Astrocyte (in vitro differentiated cells and primary cell): ENCODE measurements at regions not wholly inside any gene's neighbourhood (a gene's known extent, or its start where the extent isn't known, plus 50 kb on each side); places are given as distances from the start of the nearest gene placed in this dataset.
A peak's percentile ranks its signal among the peaks of the same experiment; 100 is the strongest.

Source experiments
- DNase-seq: peaks from one replicate; pipeline ENCODE4 v3.0.0-alpha.2; 2010; ENCODE audit warnings: low read depth
- FAIRE-seq: peaks from 2 replicates; lab custom pipeline; 2011; peaks lifted over from hg19 to GRCh38; lab: Jason Lieb, UNC
- H2AFZ ChIP-seq: 2 replicates; pipeline ENCODE4 v1.6.0; 2012; ENCODE audit warnings: low read depth, low read length, inconsistent platforms
- H3K27ac ChIP-seq: 2 replicates; pipeline ENCODE4 v1.5.1; 2011; ENCODE audit warnings: low read depth, low read length, inconsistent platforms
- H3K27me3 ChIP-seq: 2 replicates; pipeline ENCODE4 v1.6.0; 2011; ENCODE audit warnings: low read length, inconsistent platforms; ENCODE audit not compliant: insufficient read depth
- H3K36me3 ChIP-seq: 2 replicates; pipeline ENCODE4 v1.5.1; 2011; ENCODE audit warnings: low read length, inconsistent platforms; ENCODE audit not compliant: insufficient read depth
- H3K4me1 ChIP-seq: 2 replicates; pipeline ENCODE4 v1.5.1; 2011; ENCODE audit warnings: low read length, inconsistent platforms; ENCODE audit not compliant: insufficient read depth
- H3K4me2 ChIP-seq: 2 replicates; pipeline ENCODE4 v1.6.0; 2012; ENCODE audit warnings: low read length, inconsistent platforms
- H3K4me3 ChIP-seq: 2 replicates; pipeline ENCODE4 v1.5.1; 2011; ENCODE audit warnings: low read depth, mild to moderate bottlenecking, low read length, inconsistent platforms; ENCODE audit not compliant: insufficient read depth
- H3K79me2 ChIP-seq: 2 replicates; pipeline ENCODE4 v1.6.0; 2012; ENCODE audit warnings: mild to moderate bottlenecking, low read length, inconsistent platforms; ENCODE audit not compliant: insufficient read depth
- H3K9ac ChIP-seq: 2 replicates; pipeline ENCODE4 v1.6.0; 2012; ENCODE audit warnings: mild to moderate bottlenecking, low read length, inconsistent platforms
- H3K9me3 ChIP-seq: 2 replicates; pipeline ENCODE4 v1.5.1; 2012; ENCODE audit warnings: low read depth, mild to moderate bottlenecking, low read length, inconsistent platforms; ENCODE audit not compliant: insufficient read depth
- H4K20me1 ChIP-seq: 2 replicates; pipeline ENCODE4 v1.6.0; 2012; ENCODE audit warnings: low read length, inconsistent platforms; ENCODE audit not compliant: insufficient read depth
- H3K27ac Mint-ChIP-seq: one replicate; pipeline ENCODE4 v1.8.0; 2021; ENCODE audit warnings: mild to moderate bottlenecking, mixed read lengths; ENCODE audit not compliant: unreplicated experiment
- H3K27me3 Mint-ChIP-seq: one replicate; pipeline ENCODE4 v1.8.0; 2021; ENCODE audit warnings: low read depth, mixed read lengths; ENCODE audit not compliant: unreplicated experiment
- H3K36me3 Mint-ChIP-seq: one replicate; pipeline ENCODE4 v1.8.0; 2021; ENCODE audit warnings: low read depth, mixed read lengths; ENCODE audit not compliant: unreplicated experiment
- H3K4me1 Mint-ChIP-seq: one replicate; pipeline ENCODE4 v1.8.0; 2021; ENCODE audit warnings: low read depth, mixed read lengths; ENCODE audit not compliant: unreplicated experiment
- H3K4me3 Mint-ChIP-seq: one replicate; pipeline ENCODE4 v1.8.0; 2021; ENCODE audit warnings: mild to moderate bottlenecking, moderate library complexity, mixed read lengths; ENCODE audit not compliant: unreplicated experiment
- H3K9me3 Mint-ChIP-seq: one replicate; pipeline ENCODE4 v1.8.0; 2021; ENCODE audit warnings: mild to moderate bottlenecking, mixed read lengths; ENCODE audit not compliant: unreplicated experiment
- CTCF ChIP-seq: IDR thresholded peaks from 2 replicates; pipeline ENCODE4 v1.5.1; 2011; ENCODE audit warnings: low read depth, mild to moderate bottlenecking, inconsistent platforms, low read length, moderate library complexity; ENCODE audit not compliant: insufficient read depth
- EZH2 ChIP-seq: IDR thresholded peaks from 2 replicates; pipeline ENCODE4 v1.6.1; 2012; ENCODE audit warnings: mild to moderate bottlenecking, low read length, inconsistent platforms; ENCODE audit not compliant: insufficient read depth

- Histone ChIP-seq H3K9me3 (no peaks in the 10 kb centered on the region), H3K4me3 (no peak overlapping the region), H2AFZ (no peak overlapping the region), H3K4me2 (no peak overlapping the region), H3K36me3 (no peaks in the 10 kb centered on the region), H3K27me3 (no peaks in the 10 kb centered on the region), H4K20me1 (no peaks in the 10 kb centered on the region), H3K9ac (no peak overlapping the region), H3K27ac (no peak overlapping the region), H3K79me2 (no peaks in the 10 kb centered on the region), H3K4me1 (peaks cover 4% of the 10 kb centered on the region)
- Mint-ChIP-seq H3K27ac (no peak overlapping the region), H3K9me3 (no peaks in the 10 kb centered on the region), H3K4me3 (no peak overlapping the region), H3K27me3 (no peaks in the 10 kb centered on the region), H3K4me1 (peaks cover 33% of the 10 kb centered on the region), H3K36me3 (no peaks in the 10 kb centered on the region)
- no peak for FAIRE-seq
- TF ChIP-seq CTCF (no peak), EZH2 (no peak)
- no peak for DNase-seq
These were observed 145.1 kb downstream of the NFKBIZ start for GRCh38 chr3:101994386-101994785.

- no peak overlapping the region for H3K9ac ChIP-seq
- TF ChIP-seq CTCF (no peak), EZH2 (no peak)
- no peaks in the 10 kb centered on the region for H3K36me3 Mint-ChIP-seq
- DNase-seq: peak; percentile 66
- no peak overlapping the region for H3K27ac Mint-ChIP-seq
- peaks cover 2% of the 10 kb centered on the region for H3K27me3 Mint-ChIP-seq
- H3K9me3 Mint-ChIP-seq: no peaks in the 10 kb centered on the region
- H4K20me1 ChIP-seq: no peaks in the 10 kb centered on the region
- H3K4me2 ChIP-seq: no peak overlapping the region
- H3K27ac ChIP-seq: no peak overlapping the region
- H3K9me3 ChIP-seq: no peaks in the 10 kb centered on the region
- FAIRE-seq: no peak
- H3K4me1 ChIP-seq: peaks cover 4% of the 10 kb centered on the region
- H3K36me3 ChIP-seq: no peaks in the 10 kb centered on the region
- no peak overlapping the region for H3K4me3 ChIP-seq
- no peaks in the 10 kb centered on the region for H3K27me3 ChIP-seq
- H3K4me1 Mint-ChIP-seq: peaks cover 36% of the 10 kb centered on the region
- no peak overlapping the region for H3K4me3 Mint-ChIP-seq
- no peaks in the 10 kb centered on the region for H3K79me2 ChIP-seq
- no peak overlapping the region for H2AFZ ChIP-seq
These were observed 146.2 kb downstream of the NFKBIZ start for GRCh38 chr3:101995371-101996046.

- Histone ChIP-seq H3K79me2 (no peaks in the 10 kb centered on the region), H3K4me2 (no peak overlapping the region), H3K4me3 (no peak overlapping the region), H2AFZ (no peak overlapping the region), H3K9ac (no peak overlapping the region), H3K36me3 (no peaks in the 10 kb centered on the region), H3K27me3 (no peaks in the 10 kb centered on the region), H3K9me3 (no peaks in the 10 kb centered on the region), H3K4me1 (peaks cover 4% of the 10 kb centered on the region), H4K20me1 (no peaks in the 10 kb centered on the region), H3K27ac (no peak overlapping the region)
- peaks cover 36% of the 10 kb centered on the region for H3K4me1 Mint-ChIP-seq
- no peak for FAIRE-seq
- H3K27ac Mint-ChIP-seq: no peak overlapping the region
- H3K9me3 Mint-ChIP-seq: no peaks in the 10 kb centered on the region
- peaks cover 2% of the 10 kb centered on the region for H3K27me3 Mint-ChIP-seq
- TF ChIP-seq EZH2 (no peak), CTCF (no peak)
- DNase-seq: no peak
- no peaks in the 10 kb centered on the region for H3K36me3 Mint-ChIP-seq
- no peak overlapping the region for H3K4me3 Mint-ChIP-seq
These were observed 147.5 kb downstream of the NFKBIZ start for GRCh38 chr3:101996832-101997231.
